ENCODE measurements at regions not wholly inside any gene's neighbourhood (a gene's known extent, or its start where the extent isn't known, plus 50 kb on each side); places are given as distances from the start of the nearest gene placed in this dataset.

DNA sequence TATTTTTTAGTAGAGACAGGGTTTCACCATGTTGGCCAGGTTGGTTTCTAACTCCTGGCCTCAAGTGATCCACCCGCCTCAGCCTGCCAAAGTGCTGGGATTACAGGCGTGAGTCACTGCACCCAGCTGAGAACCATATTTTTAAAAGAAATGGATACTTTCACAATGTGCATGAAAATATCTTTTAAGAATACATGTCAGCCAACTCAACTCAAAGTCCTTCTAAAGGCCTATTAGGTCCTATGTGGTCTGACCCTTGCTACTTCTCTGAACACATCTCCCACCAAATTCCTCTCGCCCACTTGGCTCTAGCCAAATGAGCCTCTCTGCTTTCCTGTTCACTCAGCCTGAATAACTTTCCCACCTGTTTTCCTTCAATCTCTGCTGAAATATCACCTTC, 119.6 kb downstream of the MTX2 start:
- DNase-seq, result no peak

DNA sequence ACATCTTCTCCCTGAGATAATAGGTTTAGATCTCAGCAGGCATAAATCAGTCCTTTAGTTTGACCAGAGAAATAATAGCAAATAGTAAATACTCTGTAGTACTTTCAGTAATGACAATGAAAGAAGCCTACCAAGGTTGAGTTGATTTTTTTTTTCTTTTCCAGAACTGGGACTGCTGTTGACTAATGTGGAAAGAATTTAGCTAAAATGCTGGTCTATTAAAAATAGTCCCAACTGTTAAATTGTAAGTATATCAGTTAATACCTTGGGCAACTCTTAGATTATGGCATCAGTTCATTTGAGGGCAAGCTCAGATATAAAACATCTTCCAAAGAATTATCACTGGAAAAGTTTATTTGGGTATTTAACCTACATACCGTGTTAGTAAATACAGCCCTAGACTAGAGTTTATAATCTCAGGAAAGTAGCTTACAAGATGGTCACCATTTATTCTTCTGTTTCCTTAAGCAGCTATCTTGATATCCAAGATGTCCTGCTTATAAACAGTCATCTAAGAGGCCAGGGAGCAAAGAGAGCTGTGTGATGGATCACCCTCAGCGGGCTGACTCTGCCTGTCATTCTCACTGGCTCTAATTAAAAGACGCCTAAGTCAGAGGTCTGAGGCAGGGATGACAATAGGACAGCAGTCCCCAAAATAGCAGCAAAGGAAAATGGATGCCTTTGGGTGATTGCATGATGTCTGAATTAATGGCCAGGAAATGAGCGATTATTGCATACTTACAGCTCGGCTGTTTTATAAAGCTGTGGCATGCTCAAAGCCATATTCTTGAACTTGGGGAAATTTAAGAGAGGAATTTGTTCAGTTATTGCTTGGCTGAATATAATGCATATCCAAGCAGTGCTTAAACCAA, 121.3 kb downstream of the MTX2 start:
- DNase-seq, result no peak

- DNase-seq, result no peak
Measured at GRCh38 chr2:176391148-176391419, 121.8 kb downstream of the MTX2 start.

DNA sequence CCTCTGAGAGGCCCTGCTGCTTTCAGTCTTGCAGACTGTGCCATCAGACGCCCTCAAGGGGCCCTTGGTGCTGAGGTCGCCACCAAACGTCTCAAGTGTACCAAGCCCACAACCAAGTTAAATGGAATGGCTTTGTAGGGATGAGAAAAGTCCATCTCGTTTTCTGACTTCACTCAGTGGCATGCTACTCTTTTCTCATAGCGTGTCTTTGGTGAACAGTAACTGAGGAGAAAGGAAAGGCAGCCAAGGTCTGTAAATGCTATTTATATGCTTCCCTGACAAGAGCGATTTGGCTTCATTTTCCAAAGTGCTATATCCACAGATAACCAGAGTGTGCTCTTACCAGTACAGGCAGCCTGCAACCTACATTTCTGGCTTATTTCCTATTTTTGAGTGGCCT, 123.0 kb downstream of the MTX2 start:
- DNase-seq, result no peak

- DNase-seq, result no peak
Measured at GRCh38 chr2:176392744-176393414, 123.6 kb downstream of the MTX2 start.

GRCh38 chr2:176395273-176395854, 126.1 kb downstream of the MTX2 start:
- DNase-seq, result no peak

DNA sequence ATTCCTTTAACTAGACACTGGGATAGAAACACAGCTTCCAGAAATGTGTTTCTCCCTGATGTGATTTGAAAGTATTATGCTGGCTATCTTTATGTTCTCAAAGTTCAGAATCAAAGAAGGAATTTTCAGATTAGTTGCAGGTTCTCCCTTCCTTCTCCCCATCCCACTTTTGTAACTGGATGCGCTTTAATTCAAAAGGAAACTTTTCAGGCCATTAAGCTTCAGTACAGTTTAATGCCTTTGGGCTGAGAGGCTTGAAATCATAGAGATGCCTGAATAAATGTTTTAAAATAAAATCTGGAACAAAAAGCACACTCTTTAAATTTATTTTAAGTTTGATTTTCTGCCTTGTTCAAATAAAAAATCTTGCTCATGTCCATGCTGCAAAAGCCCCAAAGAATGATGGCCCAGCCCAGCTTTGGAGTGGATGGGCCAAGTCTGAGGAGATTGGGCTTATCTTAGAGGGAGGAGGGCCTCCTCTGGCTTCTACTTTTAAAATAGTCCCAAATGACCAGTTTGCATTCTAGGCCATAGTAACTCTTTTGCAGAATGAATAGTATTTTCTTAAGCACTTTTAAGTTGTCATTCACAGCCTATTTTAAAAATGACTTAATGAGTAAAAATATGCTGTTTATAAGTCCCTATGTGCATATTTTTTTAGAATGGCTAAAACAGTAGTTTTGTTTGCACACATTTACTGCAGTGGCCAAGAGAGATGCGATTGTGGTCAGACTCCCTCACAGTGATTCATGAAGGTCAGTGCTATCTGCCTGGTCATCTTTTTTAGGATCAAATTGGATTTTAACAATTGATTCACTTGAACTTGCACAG, 129.2 kb downstream of the MTX2 start:
- DNase-seq, result no peak

GRCh38 chr2:176399074-176399598, 129.9 kb downstream of the MTX2 start:
- no peak for DNase-seq

DNA sequence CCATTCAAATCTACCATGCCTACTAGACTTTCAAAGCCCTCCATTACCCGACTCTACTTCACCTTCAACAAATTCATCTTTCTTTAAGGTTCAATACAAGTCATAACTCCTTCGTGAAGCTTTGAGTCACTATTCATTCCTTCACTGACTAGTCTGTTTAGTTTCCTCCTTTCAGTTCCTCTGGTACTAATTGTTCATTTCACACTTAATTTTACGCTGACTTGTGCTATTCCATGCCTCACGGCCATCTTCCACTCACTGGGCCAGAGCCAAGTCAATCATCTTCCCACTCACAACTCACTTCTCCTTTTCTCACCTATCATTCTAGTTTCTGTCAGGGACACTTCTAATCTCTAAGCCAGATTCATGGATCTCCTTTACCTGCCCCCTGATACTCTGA, 136.2 kb downstream of the MTX2 start:
- DNase-seq, result no peak

DNA sequence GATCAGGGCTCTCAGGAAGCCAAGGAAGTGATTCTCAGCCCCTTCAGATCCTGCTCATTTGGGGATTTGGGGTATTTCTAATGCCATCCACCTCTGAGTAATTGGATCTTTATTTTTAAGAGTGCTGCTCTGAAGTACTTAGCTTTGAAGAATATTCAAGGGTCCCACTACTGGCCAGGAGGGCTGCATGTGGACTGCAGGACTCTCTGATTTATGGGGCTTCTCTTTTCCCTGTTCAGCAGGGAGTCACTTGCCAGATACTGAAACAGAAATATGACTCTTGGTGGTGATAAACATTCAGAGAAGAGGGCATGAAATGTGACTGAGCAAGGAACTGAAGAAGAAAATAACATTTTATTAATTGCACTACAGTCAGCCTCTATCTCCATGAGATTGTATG, 138.5 kb downstream of the MTX2 start:
- no peak for DNase-seq

DNA sequence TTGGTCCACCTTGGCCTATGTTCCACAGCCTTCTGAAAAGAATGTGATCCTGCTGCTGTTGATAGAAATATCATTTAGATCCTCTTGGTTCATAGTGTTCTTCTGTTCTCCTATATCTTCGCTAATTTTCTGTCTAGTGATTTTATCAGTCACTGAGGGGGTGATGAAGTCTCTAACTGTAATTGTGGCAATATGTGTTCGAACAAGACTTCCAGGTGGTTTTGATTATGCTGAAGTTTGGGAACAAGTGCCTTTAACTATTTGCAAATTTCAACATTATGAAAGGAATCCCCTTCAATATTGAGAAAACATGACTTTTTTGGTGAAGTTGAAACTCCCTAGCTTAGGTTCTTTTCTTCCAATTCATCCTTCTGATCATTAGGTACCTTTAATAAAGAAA, 140.4 kb downstream of the MTX2 start:
- DNase-seq, result no peak

DNA sequence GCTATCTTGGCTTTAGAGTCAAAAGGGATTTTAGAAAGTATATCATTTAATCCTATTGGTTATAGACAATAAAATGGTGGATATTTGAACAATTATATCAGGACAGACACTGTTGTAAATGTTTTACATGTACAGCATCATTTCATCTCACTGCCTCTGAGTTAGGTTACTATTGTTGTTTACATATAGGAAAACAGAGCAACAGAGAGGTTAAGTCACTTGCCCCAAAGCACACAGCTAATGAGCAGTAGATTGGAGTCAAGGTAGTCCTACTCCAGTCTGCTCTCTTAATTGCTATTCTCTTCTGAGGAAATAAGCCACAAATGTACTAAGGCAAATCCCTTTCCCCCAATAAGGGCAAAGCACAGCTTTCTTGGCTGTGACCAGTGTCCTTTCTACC, 142.9 kb downstream of the MTX2 start:
- DNase-seq, result no peak

DNA sequence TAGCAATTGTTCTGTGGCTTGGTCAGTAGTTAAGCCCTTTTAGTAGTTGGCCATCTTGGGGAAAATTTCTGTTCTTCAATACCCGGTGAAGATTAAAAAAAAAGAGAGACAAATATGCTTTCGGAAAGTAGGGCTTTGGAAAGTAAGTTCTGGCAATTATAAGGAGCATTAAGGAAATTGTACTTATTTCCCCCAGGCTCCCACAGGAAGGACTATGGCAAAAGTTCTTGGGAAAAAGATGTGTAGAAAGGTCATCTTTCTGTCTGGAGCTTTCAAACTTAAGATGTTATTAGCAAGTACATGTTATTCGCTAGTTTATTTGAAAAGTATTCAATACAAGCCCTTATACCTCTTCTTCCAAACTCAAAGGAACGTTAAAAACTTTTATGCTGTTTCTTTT, 144.5 kb downstream of the MTX2 start:
- no peak for DNase-seq

- no peak for DNase-seq
Measured at GRCh38 chr2:176414641-176415040, 145.4 kb downstream of the MTX2 start.

GRCh38 chr2:176415174-176415895, 146.1 kb downstream of the MTX2 start:
- DNase-seq, result no peak

DNA sequence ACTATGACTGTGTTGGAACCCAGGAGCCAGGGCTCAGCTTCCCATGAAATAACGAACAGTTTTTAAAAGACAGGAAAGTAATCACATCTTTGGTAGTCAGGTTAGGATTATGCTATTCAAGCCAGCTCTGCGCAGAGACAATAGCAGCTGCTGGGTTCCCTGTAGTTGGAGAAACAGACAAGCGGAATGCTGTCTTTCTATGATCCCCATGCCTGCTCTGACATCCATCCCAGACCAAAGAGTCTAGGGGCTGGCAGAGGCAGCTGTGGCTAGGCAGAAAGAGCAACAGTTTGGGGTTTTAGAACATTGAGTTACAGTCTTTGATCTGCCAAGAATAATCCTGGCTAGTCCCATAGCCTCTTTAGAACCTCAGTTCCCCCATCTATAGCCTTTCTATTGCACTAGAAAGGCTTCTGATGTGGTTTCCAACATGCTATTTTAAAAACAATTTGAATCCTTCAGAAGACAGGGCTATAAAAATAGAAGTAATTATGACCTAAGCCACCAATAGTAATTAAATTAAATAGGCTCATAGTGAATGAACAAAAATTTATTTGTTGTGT, 146.8 kb downstream of the MTX2 start:
- DNase-seq, result no peak

DNA sequence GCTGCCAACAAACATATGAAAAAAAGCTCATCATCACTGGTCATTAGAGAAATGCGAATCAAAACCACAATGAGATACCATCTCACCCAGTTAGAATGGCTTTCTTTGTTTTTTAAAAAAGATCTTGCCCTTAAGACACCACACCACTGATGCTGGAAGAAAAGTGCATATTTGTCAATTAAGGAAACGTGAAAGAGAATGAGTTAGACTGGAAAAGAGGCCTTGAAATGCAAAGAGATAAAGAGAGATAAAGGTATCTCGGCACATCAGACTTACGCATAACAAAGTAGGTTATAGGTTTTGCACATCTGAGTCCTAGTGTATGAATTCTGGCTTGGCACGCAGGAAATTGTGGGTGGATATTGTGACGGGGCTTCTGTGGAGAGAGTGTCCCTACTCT, 149.5 kb downstream of the MTX2 start:
- no peak for DNase-seq

- DNase-seq, result no peak
Measured at GRCh38 chr2:176419591-176420071, 150.4 kb downstream of the MTX2 start.

DNA sequence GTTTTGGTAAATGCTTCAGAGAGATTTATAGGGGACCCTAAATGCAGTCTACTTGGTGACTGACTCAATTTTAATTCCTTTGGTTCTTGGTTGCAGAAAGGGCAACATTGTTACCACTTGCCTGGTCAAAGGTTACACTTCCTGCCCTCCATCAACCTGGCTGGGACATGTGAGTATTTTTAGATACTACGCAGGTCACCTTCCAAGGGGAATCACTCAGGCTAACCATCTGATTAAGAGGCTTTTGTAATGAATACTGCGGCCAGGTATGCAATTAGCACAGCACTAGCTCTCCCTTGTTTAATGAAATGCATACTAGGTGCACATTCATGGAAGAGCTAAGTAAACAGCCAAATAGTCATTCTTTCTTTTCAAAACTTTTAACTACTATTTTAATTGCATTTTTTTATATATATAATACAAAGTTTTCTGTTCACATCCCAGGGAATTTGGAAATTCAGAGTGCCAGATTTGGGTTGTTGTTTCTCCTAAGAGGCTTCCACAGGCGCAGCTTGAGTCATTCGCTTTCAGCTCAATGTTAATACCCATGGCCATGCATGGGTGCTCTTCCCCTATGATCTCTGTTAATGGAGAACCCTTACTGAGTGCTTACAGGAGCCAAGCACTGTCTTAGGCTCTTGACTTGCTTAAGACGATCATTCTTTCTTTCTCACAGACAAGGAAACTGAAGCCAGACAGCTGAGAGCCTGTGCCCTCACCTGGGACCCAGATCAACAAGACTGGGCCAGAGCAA, 152.2 kb downstream of the MTX2 start:
- DNase-seq, result no peak

- no peak for DNase-seq
Measured at GRCh38 chr2:176423819-176424218, 154.6 kb downstream of the MTX2 start.

- no peak for DNase-seq
Measured at GRCh38 chr2:176424746-176425145, 155.5 kb downstream of the MTX2 start.

Data from CD4-positive, alpha-beta T cell treated with Interleukin-4 for 1 hour (primary cell).